ENCODE measurements at regions not wholly inside any gene's neighbourhood (a gene's known extent, or its start where the extent isn't known, plus 50 kb on each side); places are given as distances from the start of the nearest gene placed in this dataset.

- in situ Hi-C loops (cut with MboI; ENCODE audit: low pct_unique_long_range_greater_than_20kb, low sequenced_read_pairs, unreplicated experiment): no loop called here
- no peak for TF ChIP-seq CTCF (IDR thresholded peaks at IDR 0.05; ENCODE audit: extremely low read depth, insufficient read depth, missing control alignments)
Observed at GRCh38 chr6:91500689-91501303, 913.9 kb upstream of the MAP3K7 start.

DNA sequence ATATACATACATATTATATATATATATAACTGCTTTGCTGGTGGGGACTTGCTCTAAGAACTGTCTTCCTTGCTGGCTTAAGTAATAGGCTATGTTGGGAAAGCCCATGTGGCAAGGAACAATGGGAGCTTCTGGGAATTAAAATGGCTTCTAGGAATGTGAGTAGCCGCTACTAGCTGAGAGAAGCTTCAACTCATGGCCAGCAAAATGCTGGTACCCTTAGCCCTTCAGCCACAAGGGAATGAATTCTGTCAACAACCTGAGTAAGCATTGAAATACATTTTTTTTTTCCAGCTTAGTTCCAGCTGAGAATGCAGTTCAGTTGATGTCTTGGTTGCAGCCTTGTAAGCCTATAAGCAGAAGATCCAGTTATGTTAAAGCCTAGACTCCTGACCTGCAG lies 911.7 kb upstream of the MAP3K7 start:
- in situ Hi-C loops (cut with MboI; ENCODE audit: low pct_unique_long_range_greater_than_20kb, low sequenced_read_pairs, unreplicated experiment): no loop called here
- no peak for TF ChIP-seq CTCF (IDR thresholded peaks at IDR 0.05; ENCODE audit: extremely low read depth, insufficient read depth, missing control alignments)

More at GRCh38 chr6:91500689-91501303, 913.9 kb upstream of the MAP3K7 start:
- no peak for DNase-seq (ENCODE audit: low spot score)

GRCh38 chr6:91497770-91498169 lies 910.9 kb upstream of the MAP3K7 start:
- DNase-seq (ENCODE audit: low spot score): no peak
- in situ Hi-C loops (cut with MboI; ENCODE audit: low pct_unique_long_range_greater_than_20kb, low sequenced_read_pairs, unreplicated experiment): no loop called here
- TF ChIP-seq CTCF (IDR thresholded peaks at IDR 0.05; ENCODE audit: extremely low read depth, insufficient read depth, missing control alignments): no peak

More for the DNA sequence above, 911.7 kb upstream of the MAP3K7 start:
- no peak for DNase-seq (ENCODE audit: low spot score)

GRCh38 chr6:91490671-91491301 lies 903.9 kb upstream of the MAP3K7 start:
- no peak for TF ChIP-seq CTCF (IDR thresholded peaks at IDR 0.05; ENCODE audit: extremely low read depth, insufficient read depth, missing control alignments)
- no peak for DNase-seq (ENCODE audit: low spot score)
- in situ Hi-C loops (cut with MboI; ENCODE audit: low pct_unique_long_range_greater_than_20kb, low sequenced_read_pairs, unreplicated experiment): no loop called here

- in situ Hi-C loops (cut with MboI; ENCODE audit: low pct_unique_long_range_greater_than_20kb, low sequenced_read_pairs, unreplicated experiment): no loop called here
- TF ChIP-seq CTCF (IDR thresholded peaks at IDR 0.05; ENCODE audit: extremely low read depth, insufficient read depth, missing control alignments): no peak
- no peak for DNase-seq (ENCODE audit: low spot score)
Observed at GRCh38 chr6:91487696-91488392, 901.0 kb upstream of the MAP3K7 start.

GRCh38 chr6:91486200-91486599 lies 899.3 kb upstream of the MAP3K7 start:
- no peak for DNase-seq (ENCODE audit: low spot score)
- no peak for TF ChIP-seq CTCF (IDR thresholded peaks at IDR 0.05; ENCODE audit: extremely low read depth, insufficient read depth, missing control alignments)
- in situ Hi-C loops (cut with MboI; ENCODE audit: low pct_unique_long_range_greater_than_20kb, low sequenced_read_pairs, unreplicated experiment): no loop called here

Measured in GM13977 (cell line).